Naive thymus-derived CD4-positive, alpha-beta T cell (primary cell): ENCODE measurements at regions not wholly inside any gene's neighbourhood (a gene's known extent, or its start where the extent isn't known, plus 50 kb on each side); places are given as distances from the start of the nearest gene placed in this dataset.

Source experiments
- ATAC-seq: fragments of 150-1000 bp; cut with Tn5 transposase; 2 replicates; pipeline ENCODE4 v1.10.0; 2021; ENCODE audit warnings: mild to moderate bottlenecking, moderate library complexity
- CTCF ChIA-PET: fragments of 350-600 bp; sonication (Branson Sonifier 250); formaldehyde crosslinking; loops from one replicate; lab custom pipeline; 2021; ENCODE audit warnings: antibody characterized with exemption; lab: Charles Lee
- POLR2A ChIA-PET: fragments of 350-600 bp; sonication (Branson Sonifier 250); formaldehyde crosslinking; loops from one replicate; lab custom pipeline; 2021; ENCODE audit warnings: antibody characterized with exemption, inconsistent platforms; lab: Charles Lee
- DNase-seq, 9 donors: peaks; one replicate each; pipeline versions ENCODE4 v3.0.0 to v3.0.0-alpha.2; 2020 to 2022; ENCODE audit warnings: mixed read lengths in 1 of 9
- H3K27ac ChIP-seq: one replicate; pipeline ENCODE4 v1.7.0; 2013; ENCODE audit warnings: mild to moderate bottlenecking, low read depth, low read length, moderate library complexity
- H3K27me3 ChIP-seq, 2 donors: one replicate each; pipeline ENCODE4 v1.7.0; 2013; ENCODE audit warnings: low read length in 2 of 2, mild to moderate bottlenecking in 2 of 2, moderate library complexity in 2 of 2; ENCODE audit not compliant: control insufficient read depth in 2 of 2, insufficient read depth in 2 of 2
- H3K36me3 ChIP-seq, 3 experiments: 1 replicate in 2 of 3; 2 replicates in 1 of 3; pipeline ENCODE4 v1.7.0; 2013; ENCODE audit warnings: low read length in 3 of 3, mild to moderate bottlenecking in 3 of 3, moderate library complexity in 1 of 3; ENCODE audit not compliant: insufficient read depth in 3 of 3, control insufficient read depth in 2 of 3
- H3K4me1 ChIP-seq, 2 donors: one replicate each; pipeline ENCODE4 v1.7.0; 2013; ENCODE audit warnings: low read length in 2 of 2, mild to moderate bottlenecking in 2 of 2, moderate library complexity in 1 of 2; ENCODE audit not compliant: control insufficient read depth in 2 of 2, insufficient read depth in 2 of 2
- H3K4me3 ChIP-seq: 2 replicates; pipeline ENCODE4 v1.7.0; 2013; ENCODE audit warnings: mild to moderate bottlenecking, low read length
- H3K9me3 ChIP-seq, 3 experiments: 1 replicate in 2 of 3; 2 replicates in 1 of 3; pipeline ENCODE4 v1.7.0; 2013; ENCODE audit warnings: low read length in 3 of 3; ENCODE audit not compliant: control insufficient read depth in 2 of 3
- H3K27ac Mint-ChIP-seq, 9 donors: one replicate each; pipeline ENCODE4 v1.8.0; 2020 to 2022; ENCODE audit warnings: mixed read lengths in 9 of 9, mild to moderate bottlenecking in 8 of 9, moderate library complexity in 5 of 9, inconsistent platforms in 2 of 9
- H3K27me3 Mint-ChIP-seq, 5 donors: one replicate each; pipeline ENCODE4 v1.8.0; 2021 to 2022; ENCODE audit warnings: mixed read lengths in 5 of 5, mild to moderate bottlenecking in 1 of 5
- H3K36me3 Mint-ChIP-seq, 5 donors: one replicate each; pipeline ENCODE4 v1.8.0; 2020 to 2022; ENCODE audit warnings: mixed read lengths in 5 of 5, mild to moderate bottlenecking in 3 of 5, inconsistent platforms in 1 of 5
- H3K4me1 Mint-ChIP-seq, 7 donors: one replicate each; pipeline ENCODE4 v1.8.0; 2020 to 2022; ENCODE audit warnings: mixed read lengths in 7 of 7, mild to moderate bottlenecking in 3 of 7, inconsistent platforms in 1 of 7
- H3K4me3 Mint-ChIP-seq, 10 donors: one replicate each; pipeline ENCODE4 v1.8.0; 2020 to 2022; ENCODE audit warnings: mild to moderate bottlenecking in 10 of 10, mixed read lengths in 10 of 10, moderate library complexity in 6 of 10, inconsistent platforms in 2 of 10
- H3K9me3 Mint-ChIP-seq, 11 donors: one replicate each; pipeline ENCODE4 v1.8.0; 2020 to 2022; ENCODE audit warnings: mixed read lengths in 11 of 11, mild to moderate bottlenecking in 4 of 11, inconsistent platforms in 1 of 11, moderate library complexity in 1 of 11
- intact Hi-C, 2 donors: fragments of 100-400 bp; cut with micrococcal nuclease; formaldehyde crosslinking; loops; one replicate each; pipeline ENCODE4 v1.15.1; 2023

DNA sequence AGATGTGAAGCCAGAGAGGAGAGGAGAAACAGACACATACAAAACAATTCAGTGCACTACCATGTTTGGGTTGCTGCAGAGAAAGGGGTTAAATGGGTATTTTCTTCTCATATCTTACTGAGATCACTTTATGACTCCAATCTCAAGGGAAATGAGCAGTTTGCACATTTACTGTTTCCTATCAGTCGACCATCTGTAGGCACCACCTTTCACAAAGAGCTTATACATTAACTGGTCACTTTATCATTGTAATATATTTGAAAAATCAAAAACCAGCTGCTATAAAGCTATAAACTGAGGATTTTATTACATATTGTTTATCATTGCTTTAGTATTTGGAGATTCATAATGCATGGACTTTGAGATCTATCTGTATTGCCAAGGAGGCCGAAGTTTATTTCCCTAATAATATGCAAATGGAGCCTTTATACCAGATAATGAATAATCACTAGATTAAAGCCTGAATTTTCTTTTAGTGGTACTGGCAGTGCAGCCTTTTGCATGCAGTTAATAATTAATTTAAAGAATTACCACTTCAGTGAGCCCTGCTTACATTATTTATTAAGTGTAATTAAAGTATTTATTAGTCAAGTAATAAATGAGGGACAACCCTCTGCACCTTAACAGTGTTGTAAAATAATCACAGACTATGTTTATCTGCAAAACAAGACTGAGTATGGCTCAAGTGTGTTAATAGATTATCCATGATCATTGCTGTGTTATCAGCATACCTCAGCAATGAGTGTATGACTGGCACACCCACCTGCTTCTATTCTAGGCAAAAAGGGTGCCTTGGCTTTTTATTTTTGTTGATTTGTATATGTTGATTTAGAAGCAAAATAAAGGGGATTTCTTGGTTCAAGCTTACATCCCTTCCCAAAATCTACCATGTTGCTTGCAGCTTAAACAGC, 167.7 kb upstream of the SLC14A2 start:
- CTCF ChIA-PET = no interaction called here
- H3K27me3 ChIP-seq = no peaks in the 10 kb centered on the region
- no peaks in the 10 kb centered on the region for H3K36me3 Mint-ChIP-seq
- no peaks in the 10 kb centered on the region for H3K4me1 Mint-ChIP-seq
- H3K27ac ChIP-seq = no peak overlapping the region
- peaks cover 0 to 21% (median 8%) of the 10 kb centered on the region in 5 donors for H3K27me3 Mint-ChIP-seq
- H3K4me3 ChIP-seq = no peak overlapping the region
- POLR2A ChIA-PET = no interaction called here
- H3K9me3 ChIP-seq = no peaks in the 10 kb centered on the region
- H3K9me3 Mint-ChIP-seq = peaks cover 0 to 4% (median 0%) of the 10 kb centered on the region in 11 donors
- H3K4me1 ChIP-seq = no peaks in the 10 kb centered on the region
- intact Hi-C loops = no loop called here
- DNase-seq = no peak
- H3K36me3 ChIP-seq = no peaks in the 10 kb centered on the region
- no peak overlapping the region for H3K27ac Mint-ChIP-seq
- no peak overlapping the region for H3K4me3 Mint-ChIP-seq
- ATAC-seq = no peak

- no peaks in the 10 kb centered on the region for H3K36me3 ChIP-seq
- H3K4me1 Mint-ChIP-seq = no peaks in the 10 kb centered on the region
- DNase-seq = no peak
- no peaks in the 10 kb centered on the region for H3K9me3 ChIP-seq
- no peaks in the 10 kb centered on the region for H3K36me3 Mint-ChIP-seq
- H3K27me3 ChIP-seq = no peaks in the 10 kb centered on the region
- POLR2A ChIA-PET = no interaction called here
- no peaks in the 10 kb centered on the region for H3K4me1 ChIP-seq
- intact Hi-C loops = no loop called here
- H3K27me3 Mint-ChIP-seq = peaks cover 0 to 21% (median 4%) of the 10 kb centered on the region in 5 donors
- H3K4me3 ChIP-seq = no peak overlapping the region
- H3K27ac ChIP-seq = no peak overlapping the region
- no peak overlapping the region for H3K4me3 Mint-ChIP-seq
- no peak for ATAC-seq
- H3K9me3 Mint-ChIP-seq = peaks cover 0 to 4% (median 0%) of the 10 kb centered on the region in 11 donors
- H3K27ac Mint-ChIP-seq = no peak overlapping the region
- CTCF ChIA-PET = no interaction called here
These were observed 166.4 kb upstream of the SLC14A2 start for GRCh38 chr18:45448871-45449270.

GRCh38 chr18:45449418-45450227, 165.7 kb upstream of the SLC14A2 start:
- ATAC-seq (no peak), DNase-seq (no peak)
- Mint-ChIP-seq H3K36me3 (no peaks in the 10 kb centered on the region), H3K27me3 (peaks cover 0 to 20% (median 4%) of the 10 kb centered on the region in 5 donors), H3K9me3 (peaks cover 0 to 5% (median 0%) of the 10 kb centered on the region in 11 donors), H3K4me1 (no peaks in the 10 kb centered on the region), H3K4me3 (no peak overlapping the region), H3K27ac (no peak overlapping the region)
- CTCF ChIA-PET = no interaction called here
- POLR2A ChIA-PET = no interaction called here
- Histone ChIP-seq H3K27ac (no peak overlapping the region), H3K27me3 (no peaks in the 10 kb centered on the region), H3K36me3 (no peaks in the 10 kb centered on the region), H3K4me3 (no peak overlapping the region), H3K4me1 (no peaks in the 10 kb centered on the region), H3K9me3 (no peaks in the 10 kb centered on the region)
- intact Hi-C loops = no loop called here

DNA sequence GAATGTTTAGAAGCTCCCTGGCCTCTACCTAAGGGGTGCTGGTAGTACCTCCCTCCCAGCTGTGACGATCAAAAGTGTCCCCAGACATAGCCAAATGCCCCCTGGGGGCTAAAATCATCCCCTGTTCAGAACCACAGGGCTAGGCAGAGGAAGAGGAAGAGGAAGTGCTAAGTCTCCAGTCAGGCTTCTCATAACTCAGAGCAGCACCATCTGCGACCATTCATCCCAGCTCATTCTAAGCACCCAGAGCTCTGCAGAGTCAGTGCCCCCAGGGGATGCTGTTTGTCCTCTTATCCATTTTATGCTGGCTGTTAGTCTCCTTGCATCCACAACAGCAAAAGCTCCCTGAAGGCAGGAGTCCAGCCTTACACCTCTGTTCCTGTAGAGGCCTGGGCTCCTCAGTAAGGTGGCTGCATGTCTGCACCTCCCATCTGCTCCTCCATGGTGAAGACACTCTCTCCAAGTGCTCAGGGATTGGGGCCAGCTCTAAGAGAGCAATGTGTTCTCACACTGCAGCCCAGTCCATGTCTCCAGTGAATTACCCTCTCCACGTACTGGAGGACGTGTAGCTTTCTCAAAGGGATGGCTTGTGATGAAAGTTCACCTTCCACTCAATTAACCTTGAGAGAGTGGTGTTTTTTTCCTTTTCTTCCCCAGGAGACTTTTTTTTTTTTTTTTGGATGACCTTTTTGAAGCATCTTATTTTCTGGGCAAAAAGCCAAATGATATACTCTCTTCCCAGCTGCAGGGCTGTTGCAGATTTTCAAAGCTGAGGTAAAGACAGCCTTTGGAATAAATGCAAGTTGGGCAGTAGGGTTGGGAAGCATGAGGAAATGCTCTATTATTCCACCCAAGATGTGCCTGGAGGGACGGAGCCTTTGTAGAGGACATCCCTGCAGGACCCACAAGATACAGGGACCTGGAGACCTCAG, 158.9 kb upstream of the SLC14A2 start:
- no peaks in the 10 kb centered on the region for H3K4me1 Mint-ChIP-seq
- Histone ChIP-seq H3K4me3 (no peak overlapping the region), H3K36me3 (no peaks in the 10 kb centered on the region), H3K9me3 (no peaks in the 10 kb centered on the region), H3K27me3 (no peaks in the 10 kb centered on the region), H3K27ac (no peak overlapping the region), H3K4me1 (no peaks in the 10 kb centered on the region)
- intact Hi-C loops = no loop called here
- ChIA-PET CTCF (no interaction called here), POLR2A (no interaction called here)
- ATAC-seq (no peak), DNase-seq (no peak)
- H3K9me3 Mint-ChIP-seq = peaks cover 0 to 7% (median 0%) of the 10 kb centered on the region in 11 donors
- peaks cover 0 to 31% (median 16%) of the 10 kb centered on the region in 5 donors for H3K27me3 Mint-ChIP-seq
- no peak overlapping the region for H3K27ac Mint-ChIP-seq
- H3K4me3 Mint-ChIP-seq = no peak overlapping the region
- no peaks in the 10 kb centered on the region for H3K36me3 Mint-ChIP-seq

GRCh38 chr18:45458033-45458432, 157.2 kb upstream of the SLC14A2 start:
- peaks cover 0 to 7% (median 0%) of the 10 kb centered on the region in 11 donors for H3K9me3 Mint-ChIP-seq
- H3K4me1 ChIP-seq = no peaks in the 10 kb centered on the region
- ChIA-PET POLR2A (no interaction called here), CTCF (interaction anchor here (0.7 kb wide), 1 partner anchor 86 kb away, joined by 6 read pairs; no protein-coding TSS in a partner anchor)
- no peak overlapping the region for H3K27ac Mint-ChIP-seq
- H3K27me3 Mint-ChIP-seq = peaks cover 0 to 27% (median 17%) of the 10 kb centered on the region in 5 donors
- ATAC-seq (no peak), DNase-seq (no peak)
- no peak overlapping the region for H3K27ac ChIP-seq
- H3K36me3 ChIP-seq = no peaks in the 10 kb centered on the region
- intact Hi-C loops = no loop called here
- no peaks in the 10 kb centered on the region for H3K4me1 Mint-ChIP-seq
- no peaks in the 10 kb centered on the region for H3K27me3 ChIP-seq
- no peak overlapping the region for H3K4me3 Mint-ChIP-seq
- H3K4me3 ChIP-seq = no peak overlapping the region
- no peaks in the 10 kb centered on the region for H3K36me3 Mint-ChIP-seq
- no peaks in the 10 kb centered on the region for H3K9me3 ChIP-seq

GRCh38 chr18:45462179-45462578, 153.1 kb upstream of the SLC14A2 start:
- Histone ChIP-seq H3K4me1 (no peaks in the 10 kb centered on the region), H3K36me3 (no peaks in the 10 kb centered on the region), H3K27ac (no peak overlapping the region), H3K4me3 (no peak overlapping the region), H3K27me3 (no peaks in the 10 kb centered on the region), H3K9me3 (no peaks in the 10 kb centered on the region)
- ATAC-seq = no peak
- H3K4me1 Mint-ChIP-seq = peaks cover 0 to 1% (median 0%) of the 10 kb centered on the region in 7 donors
- H3K9me3 Mint-ChIP-seq = peaks cover 0 to 4% (median 0%) of the 10 kb centered on the region in 11 donors
- ChIA-PET POLR2A (no interaction called here), CTCF (no interaction called here)
- no peak for DNase-seq
- no peak overlapping the region for H3K4me3 Mint-ChIP-seq
- H3K36me3 Mint-ChIP-seq = no peaks in the 10 kb centered on the region
- H3K27ac Mint-ChIP-seq = no peak overlapping the region
- peaks cover 0 to 46% (median 24%) of the 10 kb centered on the region in 5 donors for H3K27me3 Mint-ChIP-seq
- intact Hi-C loops = no loop called here
